ENCODE measurements at regions not wholly inside any gene's neighbourhood (a gene's known extent, or its start where the extent isn't known, plus 50 kb on each side); places are given as distances from the start of the nearest gene placed in this dataset.

DNA sequence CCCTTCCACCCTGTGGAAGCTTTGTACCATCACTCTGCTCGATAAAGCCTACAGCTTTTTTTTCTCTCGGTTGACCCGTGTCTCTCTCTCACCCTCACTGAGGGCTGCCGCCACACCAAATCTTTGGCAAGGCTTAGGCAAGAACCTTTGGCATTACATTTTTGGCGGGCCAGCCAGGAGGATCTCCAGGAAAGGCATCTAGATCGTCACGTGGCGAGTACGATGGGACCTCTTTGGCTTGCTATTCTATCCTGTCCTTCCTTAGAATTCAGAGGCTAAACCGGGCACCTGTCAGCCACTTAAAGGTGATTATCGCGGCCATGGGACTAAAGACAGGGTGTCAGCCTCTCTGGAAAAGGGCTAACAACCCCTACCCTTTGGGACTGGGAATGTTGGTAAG is 96.2 kb downstream of the UGT2B28 start:
- Histone ChIP-seq H3K27ac (ENCODE audit: extremely low read depth, low read depth, low read length) (no peak overlapping the region), H3K4me3 (ENCODE audit: low read depth, low read length) (no peak overlapping the region), H3K36me3 (ENCODE audit: control insufficient read depth in 2 of 2, insufficient read depth in 1 of 2, low read length in 2 of 2) (no peaks in the 10 kb centered on the region), H3K9me3 (ENCODE audit: control insufficient read depth, insufficient read depth, low read depth, low read length) (no peaks in the 10 kb centered on the region), H3K4me1 (ENCODE audit: control insufficient read depth, insufficient read depth, low read length) (no peaks in the 10 kb centered on the region)
- CTCF ChIA-PET, result no interaction called here
- no peak for TF ChIP-seq TRIM28 (IDR thresholded peaks at IDR 0.05; ENCODE audit: borderline replicate concordance, low read length)
- TF ChIP-seq ZNF121 (tag by site-specific recombination; IDR thresholded peaks at IDR 0.05), result no peak
- no peak for TF ChIP-seq ZNF423 (tag by site-specific recombination; IDR thresholded peaks at IDR 0.05)
- TF ChIP-seq ZNF433 (tag by site-specific recombination; IDR thresholded peaks at IDR 0.05; ENCODE audit: low read depth), result no peak
- TF ChIP-seq ZNF529 (tag by site-specific recombination; IDR thresholded peaks at IDR 0.05; ENCODE audit: insufficient replicate concordance), result no peak
- TF ChIP-seq PATZ1 (tag by site-specific recombination; IDR thresholded peaks at IDR 0.05), result no peak
- no peak for TF ChIP-seq ZNF214 (tag by site-specific recombination; IDR thresholded peaks at IDR 0.05; ENCODE audit: borderline replicate concordance)
- TF ChIP-seq MZF1 (tag by site-specific recombination; IDR thresholded peaks at IDR 0.05; ENCODE audit: borderline replicate concordance), result no peak
- TF ChIP-seq ZNF155 (tag by site-specific recombination; IDR thresholded peaks at IDR 0.05), result no peak
- no peak for TF ChIP-seq ZNF701 (tag by site-specific recombination; IDR thresholded peaks at IDR 0.05)
- no peak for TF ChIP-seq ZNF280D (tag by site-specific recombination; IDR thresholded peaks at IDR 0.05)
- TF ChIP-seq ZNF114 (tag by site-specific recombination; IDR thresholded peaks at IDR 0.05), result no peak
- TF ChIP-seq ZFHX2 (tag by site-specific recombination; conservative IDR thresholded peaks at IDR 0.05), result no peak
- TF ChIP-seq ZNF510 (tag by site-specific recombination; IDR thresholded peaks at IDR 0.05; ENCODE audit: insufficient replicate concordance), result no peak
- POLR2A ChIA-PET, result no interaction called here

- TF ChIP-seq SCRT2 (tag by site-specific recombination; IDR thresholded peaks at IDR 0.05) (no peak), ZNF248 (tag by site-specific recombination; IDR thresholded peaks at IDR 0.05) (no peak), ZNF449 (tag by site-specific recombination; IDR thresholded peaks at IDR 0.05) (no peak), ZNF600 (tag by site-specific recombination; IDR thresholded peaks at IDR 0.05) (no peak), PATZ1 (tag by site-specific recombination; IDR thresholded peaks at IDR 0.05) (no peak), KLF16 (tag by site-specific recombination; IDR thresholded peaks at IDR 0.05) (no peak), ZNF266 (tag by site-specific recombination; IDR thresholded peaks at IDR 0.05; ENCODE audit: low read depth) (no peak), ZNF624 (tag by site-specific recombination; IDR thresholded peaks at IDR 0.05) (no peak), ZNF610 (tag by site-specific recombination; IDR thresholded peaks at IDR 0.05; ENCODE audit: borderline replicate concordance) (no peak), PRDM1 (tag by site-specific recombination; IDR thresholded peaks at IDR 0.05) (no peak), GLI4 (tag by site-specific recombination; IDR thresholded peaks at IDR 0.05) (no peak), ZNF184 (tag by site-specific recombination; IDR thresholded peaks at IDR 0.05) (no peak), ZNF785 (tag by site-specific recombination; IDR thresholded peaks at IDR 0.05) (no peak), ZBTB17 (tag by site-specific recombination; IDR thresholded peaks at IDR 0.05) (no peak), KLF9 (tag by site-specific recombination; IDR thresholded peaks at IDR 0.05; ENCODE audit: low read depth) (no peak), WT1 (tag by site-specific recombination; IDR thresholded peaks at IDR 0.05) (no peak)
- POLR2A ChIA-PET, result no interaction called here
Measured at GRCh38 chr4:69377562-69377961, 97.3 kb downstream of the UGT2B28 start.

More at GRCh38 chr4:69377562-69377961, 97.3 kb downstream of the UGT2B28 start:
- no peaks in the 10 kb centered on the region for H3K4me1 ChIP-seq (ENCODE audit: control insufficient read depth, insufficient read depth, low read length)
- CTCF ChIA-PET, result no interaction called here
- no peak overlapping the region for H3K27ac ChIP-seq (ENCODE audit: extremely low read depth, low read depth, low read length)
- no peaks in the 10 kb centered on the region for H3K9me3 ChIP-seq (ENCODE audit: control insufficient read depth, insufficient read depth, low read depth, low read length)
- H3K36me3 ChIP-seq (ENCODE audit: control insufficient read depth in 2 of 2, insufficient read depth in 1 of 2, low read length in 2 of 2), result no peaks in the 10 kb centered on the region
- no peak overlapping the region for H3K4me3 ChIP-seq (ENCODE audit: low read depth, low read length)
